ENCODE measurements at regions not wholly inside any gene's neighbourhood (a gene's known extent, or its start where the extent isn't known, plus 50 kb on each side); places are given as distances from the start of the nearest gene placed in this dataset.

DNA sequence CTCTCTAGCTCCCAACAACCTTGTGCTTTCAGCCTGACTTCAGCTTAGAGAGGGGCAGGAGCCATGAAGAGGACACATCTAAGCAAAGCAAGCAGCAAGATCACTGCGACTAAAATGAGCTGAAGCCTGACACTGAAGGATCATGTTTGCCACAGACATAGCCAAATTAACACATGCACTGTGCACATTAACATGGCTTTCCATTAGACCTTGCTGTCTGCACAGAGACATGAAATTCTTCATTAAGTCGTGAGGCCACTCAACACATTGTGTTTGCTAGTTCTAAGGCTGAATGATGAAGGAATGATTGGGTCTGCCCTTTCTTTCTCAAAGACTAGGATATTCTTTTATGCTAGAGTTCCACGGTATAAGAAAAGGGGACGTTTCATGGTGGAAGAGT lies 558.3 kb upstream of the PSMD7 start:
- no peaks in the 10 kb centered on the region for H4K20me1 ChIP-seq (ENCODE audit: insufficient read depth)
- ChIA-PET RAD21 (ENCODE audit: low non-redundant PET in 1 of 2, low total read pairs in 2 of 2, uncharacterized antibody in 2 of 2, unreplicated experiment in 2 of 2) (no interaction called here), CTCF (interaction anchor here (1.1 kb wide), 1 partner anchor 141 kb away, joined by 3 read pairs; no protein-coding TSS in a partner anchor), POLR2A (no interaction called here)
- no peaks in the 10 kb centered on the region for H3K79me2 ChIP-seq (ENCODE audit: insufficient read depth, low read length)
- no peak overlapping the region for H3K27ac ChIP-seq (ENCODE audit: low read depth, low read length)
- BruUV-seq (replicated peaks): no TSS peak
- H3K9ac ChIP-seq (ENCODE audit: low read length): no peak overlapping the region
- TF ChIP-seq FOSL1 (IDR thresholded peaks at IDR 0.05; ENCODE audit: low read depth): no peak
- no peak for TF ChIP-seq CEBPB (IDR thresholded peaks at IDR 0.05; ENCODE audit: low read depth)
- TF ChIP-seq, protein P1, sequence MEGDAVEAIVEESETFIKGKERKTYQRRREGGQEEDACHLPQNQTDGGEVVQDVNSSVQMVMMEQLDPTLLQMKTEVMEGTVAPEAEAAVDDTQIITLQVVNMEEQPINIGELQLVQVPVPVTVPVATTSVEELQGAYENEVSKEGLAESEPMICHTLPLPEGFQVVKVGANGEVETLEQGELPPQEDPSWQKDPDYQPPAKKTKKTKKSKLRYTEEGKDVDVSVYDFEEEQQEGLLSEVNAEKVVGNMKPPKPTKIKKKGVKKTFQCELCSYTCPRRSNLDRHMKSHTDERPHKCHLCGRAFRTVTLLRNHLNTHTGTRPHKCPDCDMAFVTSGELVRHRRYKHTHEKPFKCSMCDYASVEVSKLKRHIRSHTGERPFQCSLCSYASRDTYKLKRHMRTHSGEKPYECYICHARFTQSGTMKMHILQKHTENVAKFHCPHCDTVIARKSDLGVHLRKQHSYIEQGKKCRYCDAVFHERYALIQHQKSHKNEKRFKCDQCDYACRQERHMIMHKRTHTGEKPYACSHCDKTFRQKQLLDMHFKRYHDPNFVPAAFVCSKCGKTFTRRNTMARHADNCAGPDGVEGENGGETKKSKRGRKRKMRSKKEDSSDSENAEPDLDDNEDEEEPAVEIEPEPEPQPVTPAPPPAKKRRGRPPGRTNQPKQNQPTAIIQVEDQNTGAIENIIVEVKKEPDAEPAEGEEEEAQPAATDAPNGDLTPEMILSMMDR (IDR thresholded peaks at IDR 0.05 in 2 of 3, conservative IDR thresholded peaks at IDR 0.05 in 1 of 3; ENCODE audit: borderline replicate concordance in 1 of 3, insufficient read depth in 1 of 3, low read depth in 2 of 3, low read length in 2 of 3): no peak
- TF ChIP-seq SP1 (IDR thresholded peaks at IDR 0.05; ENCODE audit: low read depth): no peak
- TF ChIP-seq ZNF274 (IDR thresholded peaks at IDR 0.05; ENCODE audit: low read depth, low read length): no peak
- TF ChIP-seq, protein P2, sequence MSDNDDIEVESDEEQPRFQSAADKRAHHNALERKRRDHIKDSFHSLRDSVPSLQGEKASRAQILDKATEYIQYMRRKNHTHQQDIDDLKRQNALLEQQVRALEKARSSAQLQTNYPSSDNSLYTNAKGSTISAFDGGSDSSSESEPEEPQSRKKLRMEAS (IDR thresholded peaks at IDR 0.05): no peak
- TF ChIP-seq EZH2 (IDR thresholded peaks at IDR 0.05): no peak
- TF ChIP-seq EGR1 (IDR thresholded peaks at IDR 0.05; ENCODE audit: low read depth): no peak
- TF ChIP-seq ELF1 (IDR thresholded peaks at IDR 0.05; ENCODE audit: borderline replicate concordance, low read depth): no peak
- no peak for TF ChIP-seq RAD21 (IDR thresholded peaks at IDR 0.05; ENCODE audit: low read depth)
- no peak for TF ChIP-seq POLR2A (IDR thresholded peaks at IDR 0.05; ENCODE audit: borderline replicate concordance, extremely low read depth, insufficient read depth, insufficient read length)
- TF ChIP-seq, protein P3, sequence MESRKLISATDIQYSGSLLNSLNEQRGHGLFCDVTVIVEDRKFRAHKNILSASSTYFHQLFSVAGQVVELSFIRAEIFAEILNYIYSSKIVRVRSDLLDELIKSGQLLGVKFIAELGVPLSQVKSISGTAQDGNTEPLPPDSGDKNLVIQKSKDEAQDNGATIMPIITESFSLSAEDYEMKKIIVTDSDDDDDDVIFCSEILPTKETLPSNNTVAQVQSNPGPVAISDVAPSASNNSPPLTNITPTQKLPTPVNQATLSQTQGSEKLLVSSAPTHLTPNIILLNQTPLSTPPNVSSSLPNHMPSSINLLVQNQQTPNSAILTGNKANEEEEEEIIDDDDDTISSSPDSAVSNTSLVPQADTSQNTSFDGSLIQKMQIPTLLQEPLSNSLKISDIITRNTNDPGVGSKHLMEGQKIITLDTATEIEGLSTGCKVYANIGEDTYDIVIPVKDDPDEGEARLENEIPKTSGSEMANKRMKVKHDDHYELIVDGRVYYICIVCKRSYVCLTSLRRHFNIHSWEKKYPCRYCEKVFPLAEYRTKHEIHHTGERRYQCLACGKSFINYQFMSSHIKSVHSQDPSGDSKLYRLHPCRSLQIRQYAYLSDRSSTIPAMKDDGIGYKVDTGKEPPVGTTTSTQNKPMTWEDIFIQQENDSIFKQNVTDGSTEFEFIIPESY (IDR thresholded peaks at IDR 0.05; ENCODE audit: extremely low read depth, insufficient replicate concordance, low read length): no peak
- TF ChIP-seq CBX3 (IDR thresholded peaks at IDR 0.05; ENCODE audit: low read depth): no peak
- no peaks in the 10 kb centered on the region for H3K36me3 ChIP-seq (ENCODE audit: control insufficient read depth in 1 of 2, insufficient read depth in 2 of 2, low read length in 2 of 2)
- no peaks in the 10 kb centered on the region for H3K9me3 ChIP-seq (ENCODE audit: control insufficient read depth in 1 of 2, insufficient read depth in 1 of 2, low read depth in 1 of 2, low read length in 2 of 2)
- ATAC-seq: no peak
- no peak overlapping the region for H3K4me2 ChIP-seq (ENCODE audit: low read length)
- no peak overlapping the region for H3K4me3 ChIP-seq (replicated peaks in 1 of 2; ENCODE audit: low read depth in 1 of 2, low read length in 2 of 2)
- H3K27me3 ChIP-seq (ENCODE audit: insufficient read depth, low read length): peaks cover 27% of the 10 kb centered on the region; the same call in 1 of the 2 replicates
- H3K4me1 ChIP-seq (ENCODE audit: control insufficient read depth in 1 of 2, insufficient read depth in 2 of 2, low read length in 2 of 2): peaks cover 0 to 8% of the 10 kb centered on the region in 2 experiments; a peak in 3 of 4 replicates
- DNase-seq (ENCODE audit: low read depth, low spot score): no peak
- intact Hi-C loops (cut with micrococcal nuclease): no loop called here
- no peaks in the 10 kb centered on the region for H3K9me2 ChIP-seq (ENCODE audit: insufficient read depth)
- H2AFZ ChIP-seq (ENCODE audit: low read depth, low read length, poor library complexity, severe bottlenecking): no peak overlapping the region
